Type B pancreatic cell (in vitro differentiated cells): ENCODE measurements at regions not wholly inside any gene's neighbourhood (a gene's known extent, or its start where the extent isn't known, plus 50 kb on each side); places are given as distances from the start of the nearest gene placed in this dataset.

ENCODE experiments used
- DNase-seq: peaks from one replicate; pipeline ENCODE4 v3.0.0; 2021; ENCODE audit warnings: mixed read lengths; ENCODE audit not compliant: unreplicated experiment; ENCODE audit errors: extremely low spot score
- H3K27ac Mint-ChIP-seq: 2 replicates; pipeline ENCODE4 v1.8.0; 2021; ENCODE audit warnings: mild to moderate bottlenecking, mixed read lengths
- H3K27me3 Mint-ChIP-seq: 2 replicates; pipeline ENCODE4 v1.8.0; 2021; ENCODE audit warnings: mixed read lengths
- H3K36me3 Mint-ChIP-seq: 2 replicates; pipeline ENCODE4 v1.8.0; 2021; ENCODE audit warnings: mixed read lengths
- H3K4me1 Mint-ChIP-seq: one replicate; pipeline ENCODE4 v1.8.0; 2021; ENCODE audit warnings: mixed read lengths; ENCODE audit not compliant: unreplicated experiment
- H3K4me3 Mint-ChIP-seq: 2 replicates; pipeline ENCODE4 v1.8.0; 2021; ENCODE audit warnings: mild to moderate bottlenecking, mixed read lengths
- H3K9me3 Mint-ChIP-seq: 2 replicates; pipeline ENCODE4 v1.8.0; 2021; ENCODE audit warnings: mixed read lengths
- CTCF ChIP-seq: fragments of 200-600 bp; sonication (generic); conservative IDR thresholded peaks from 2 replicates; pipeline ENCODE4 v1.5.0; 2021; ENCODE audit warnings: antibody characterized with exemption, mild to moderate bottlenecking

DNA sequence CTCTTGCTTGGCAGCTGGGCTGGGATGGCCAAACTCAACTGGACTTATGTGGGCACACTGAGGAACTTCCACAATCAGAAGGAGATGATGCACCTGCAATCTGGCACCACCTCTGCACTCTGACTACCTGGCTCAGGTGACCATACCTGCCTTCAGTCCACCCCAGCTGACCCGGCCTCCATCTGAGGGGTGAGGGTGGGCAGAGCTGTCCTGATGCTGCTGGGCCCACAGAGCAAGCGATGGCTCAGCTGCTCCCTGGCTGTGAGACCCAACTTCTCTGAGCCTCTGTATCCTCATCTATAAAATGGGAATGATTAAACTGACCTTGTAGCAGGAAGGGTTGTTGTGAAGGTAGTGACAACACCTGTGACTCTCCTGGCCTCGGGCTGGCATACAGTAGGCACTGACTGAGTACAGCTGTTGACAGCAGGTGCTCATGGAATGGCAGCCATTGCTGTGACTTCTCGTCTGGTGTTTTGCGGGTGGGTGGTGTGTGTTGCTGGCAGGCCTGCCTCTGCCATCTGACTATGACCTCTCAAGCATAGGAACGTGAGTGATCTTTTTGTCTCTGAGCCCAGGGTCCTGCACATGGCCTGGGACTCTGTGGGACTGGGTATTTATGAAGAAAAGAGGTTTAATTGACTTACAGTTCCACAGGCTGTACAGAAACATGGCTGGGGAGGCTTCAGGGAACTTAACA is 438.5 kb downstream of the PTPRU start:
- H3K4me3 Mint-ChIP-seq = no peak overlapping the region
- no peaks in the 10 kb centered on the region for H3K9me3 Mint-ChIP-seq
- no peak for TF ChIP-seq CTCF
- H3K36me3 Mint-ChIP-seq = no peaks in the 10 kb centered on the region
- H3K27me3 Mint-ChIP-seq = no peaks in the 10 kb centered on the region
- peaks cover 26% of the 10 kb centered on the region for H3K4me1 Mint-ChIP-seq
- peak; percentile 45 for DNase-seq
- H3K27ac Mint-ChIP-seq = no peak overlapping the region

GRCh38 chr1:29673669-29674626 is 437.6 kb downstream of the PTPRU start:
- H3K4me1 Mint-ChIP-seq = peaks cover 26% of the 10 kb centered on the region
- DNase-seq = no peak
- no peaks in the 10 kb centered on the region for H3K9me3 Mint-ChIP-seq
- TF ChIP-seq CTCF = no peak
- no peaks in the 10 kb centered on the region for H3K36me3 Mint-ChIP-seq
- H3K27me3 Mint-ChIP-seq = peaks cover 6% of the 10 kb centered on the region
- no peak overlapping the region for H3K4me3 Mint-ChIP-seq
- H3K27ac Mint-ChIP-seq = no peak overlapping the region

DNA sequence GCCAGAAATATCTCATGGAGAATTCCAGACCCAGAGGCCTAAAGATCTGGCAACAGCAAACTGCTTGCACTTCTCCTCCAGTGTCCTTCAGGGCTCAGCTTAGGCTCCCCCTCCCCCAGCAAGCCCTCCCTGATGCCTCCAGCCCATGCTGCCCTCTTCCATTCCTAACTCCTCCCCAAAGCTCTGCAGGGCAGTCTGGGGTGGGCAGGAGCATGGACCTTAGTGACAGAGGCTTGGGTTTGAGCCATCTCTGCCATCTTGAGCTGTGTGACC is 436.8 kb downstream of the PTPRU start:
- peaks cover 26% of the 10 kb centered on the region for H3K4me1 Mint-ChIP-seq
- H3K36me3 Mint-ChIP-seq = no peaks in the 10 kb centered on the region
- peaks cover 6% of the 10 kb centered on the region for H3K27me3 Mint-ChIP-seq
- peak; percentile 47 for DNase-seq
- H3K4me3 Mint-ChIP-seq = no peak overlapping the region
- H3K9me3 Mint-ChIP-seq = no peaks in the 10 kb centered on the region
- no peak overlapping the region for H3K27ac Mint-ChIP-seq
- TF ChIP-seq CTCF = no peak

DNA sequence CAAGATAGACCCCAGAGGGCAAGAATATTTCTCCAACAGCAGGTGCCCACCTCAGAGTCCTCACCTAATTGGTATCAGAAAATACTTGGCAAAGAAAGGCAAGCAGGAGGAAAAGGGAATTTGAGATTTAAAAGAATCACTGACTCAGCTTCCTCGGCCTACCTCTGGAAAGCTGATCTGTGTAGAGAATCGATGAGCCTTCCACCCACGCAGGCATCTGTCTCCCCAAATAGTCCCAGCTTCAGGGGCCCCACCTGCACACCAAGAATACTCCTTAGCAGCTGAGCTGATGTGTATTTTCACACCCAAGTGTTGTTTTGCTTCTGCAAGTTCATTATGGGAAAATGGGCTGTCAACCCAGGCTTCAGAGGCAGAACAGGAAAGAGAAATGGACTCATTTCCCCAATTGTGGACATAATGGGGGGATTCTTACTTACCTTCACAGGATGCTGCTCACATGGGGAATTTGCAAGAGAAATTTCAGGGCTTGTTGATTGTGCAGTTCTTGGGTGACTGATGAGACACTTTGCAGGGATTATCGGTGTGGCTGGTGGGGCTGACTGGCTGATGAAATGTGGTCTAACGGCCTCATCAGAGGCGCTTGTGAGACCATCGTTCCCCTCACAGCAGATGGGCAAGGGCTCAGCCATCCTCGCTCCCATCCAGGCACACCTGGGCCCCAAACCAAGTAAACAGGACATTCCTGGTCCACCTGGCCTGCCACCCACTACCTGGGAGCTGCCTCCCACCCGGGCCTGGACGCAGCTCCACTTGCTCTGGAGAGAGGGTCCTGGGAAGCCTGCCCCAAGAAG is 436.3 kb downstream of the PTPRU start:
- peaks cover 26% of the 10 kb centered on the region for H3K4me1 Mint-ChIP-seq
- DNase-seq = peak; percentile 59
- no peaks in the 10 kb centered on the region for H3K9me3 Mint-ChIP-seq
- H3K4me3 Mint-ChIP-seq = no peak overlapping the region
- no peaks in the 10 kb centered on the region for H3K36me3 Mint-ChIP-seq
- H3K27ac Mint-ChIP-seq = no peak overlapping the region
- TF ChIP-seq CTCF = no peak
- peaks cover 6% of the 10 kb centered on the region for H3K27me3 Mint-ChIP-seq

GRCh38 chr1:29671446-29672356 is 435.4 kb downstream of the PTPRU start:
- Mint-ChIP-seq H3K4me1 (peaks cover 26% of the 10 kb centered on the region), H3K27me3 (peaks cover 6% of the 10 kb centered on the region), H3K27ac (no peak overlapping the region), H3K36me3 (no peaks in the 10 kb centered on the region), H3K4me3 (no peak overlapping the region), H3K9me3 (no peaks in the 10 kb centered on the region)
- TF ChIP-seq CTCF = no peak
- peak; percentile 48 for DNase-seq
